Heart right ventricle (tissue), 16 donors: ENCODE measurements at regions not wholly inside any gene's neighbourhood (a gene's known extent, or its start where the extent isn't known, plus 50 kb on each side); places are given as distances from the start of the nearest gene placed in this dataset.

ENCODE experiments used
- ATAC-seq, 8 donors: fragments of 200-7000 bp; cut with Tn5 transposase; one replicate each; pipeline ENCODE4 v1.9.1; 2020; ENCODE audit warnings: mild to moderate bottlenecking in 8 of 8, moderate library complexity in 8 of 8, moderate number of reproducible peaks in 1 of 8
- DNase-seq, 2 donors: peaks; one replicate each; pipeline ENCODE4 v3.0.0-alpha.2; 2020
- H3K27ac ChIP-seq, 10 donors: fragments of 200-600 bp; sonication (generic) in 2 of 10; one replicate each; pipeline versions ENCODE4 v1.5.0 to v1.8.0; 2020 to 2022; ENCODE audit warnings: mild to moderate bottlenecking in 3 of 10
- H3K27me3 ChIP-seq, 7 donors: fragments of 200-600 bp; one replicate each; pipeline ENCODE4 v1.8.0; 2021 to 2022; ENCODE audit warnings: mild to moderate bottlenecking in 2 of 7
- H3K36me3 ChIP-seq, 9 donors: fragments of 200-600 bp; sonication (generic) in 1 of 9; one replicate each; pipeline versions ENCODE4 v1.5.0 to v1.8.0; 2020 to 2022; ENCODE audit warnings: mild to moderate bottlenecking in 2 of 9
- H3K4me1 ChIP-seq, 9 donors: fragments of 200-600 bp; sonication (generic) in 1 of 9; one replicate each; pipeline versions ENCODE4 v1.5.0 to v1.8.0; 2020 to 2022; ENCODE audit warnings: mild to moderate bottlenecking in 4 of 9
- H3K4me3 ChIP-seq, 10 donors: fragments of 200-600 bp; sonication (generic) in 2 of 10; one replicate each; pipeline versions ENCODE4 v1.5.0 to v1.8.0; 2020 to 2022; ENCODE audit warnings: mild to moderate bottlenecking in 7 of 10, moderate library complexity in 2 of 10
- H3K9me3 ChIP-seq, 11 donors: fragments of 200-600 bp in 10 of 11; sonication (generic) in 2 of 11; one replicate each; pipeline versions ENCODE4 v1.5.0 to v1.8.0; 2013 to 2022; ENCODE audit warnings: mild to moderate bottlenecking in 2 of 11, control low read depth in 1 of 11, moderate library complexity in 1 of 11
- WGBS, 2 donors: extraction: QIAGEN DNeasy Blood & Tissue Kit; methylation state at CpG; one replicate each; pipeline ENCODE4 v1.1.7; 2013; ENCODE audit warnings: inconsistent platforms in 1 of 2; 5-methylcytosine and 5-hydroxymethylcytosine counted together
- intact Hi-C, 10 donors: fragments of 100-400 bp; cut with DNase I; formaldehyde crosslinking; loops; one replicate each; pipeline versions ENCODE4 v1.11.1 to v1.14.2; 2022
- TF ChIP-seq, protein P1 (sequence below), 9 donors: fragments of 200-600 bp; sonication (generic) in 2 of 9; IDR thresholded peaks; one replicate each; pipeline versions ENCODE4 v1.5.0 to v1.8.0; 2021 to 2022; ENCODE audit warnings: antibody characterized with exemption in 9 of 9, mild to moderate bottlenecking in 5 of 9, moderate library complexity in 1 of 9
- donor health status: Arrhythmogenic right ventricular cardiomyopathy.
- donor health status: ischemic (EF 13 %, LVEDD 7.1; RV severe dilation, severe dysfunction).
- donor health status: healthy with polysubstance abuse.
- donor health status: DM: no; HTN: yes; CAD: no.
- donor health status: DM: no; HTN: no; CAD: no.
- donor health status: ischemic (EF 25% LVEDD 6.9; RV normal size, moderate dysfunction).
- donor health status: ischemic (EF 25% LVEDD 5.7; RV mildly dilated, moderate dysfunction).
- donor health status: healthy.
- donor health status: DM: yes; HTN: yes; CAD: no.
- donor health status: Ischemic cardiomyopathy.
- donor health status: ischemic (EF 35%, LVEDD 5.7; RV mildly dilated, moderate dysfunction).
- donor health status: nonischemic (EF 11% LVEDD 7.7; RV severe dilation, severe dysfunction).
- donor health status: DM: yes; HTN: yes; CAD: no.
- donor health status: PGD.
- donor health status: ischemic (EF 29% LVEDD 5.4; RV normal size, mild dysfunction).
- donor health status: nonischemic (EF 23%, LVEDD 6.1; RV moderate dilation, normal function).

DNA sequence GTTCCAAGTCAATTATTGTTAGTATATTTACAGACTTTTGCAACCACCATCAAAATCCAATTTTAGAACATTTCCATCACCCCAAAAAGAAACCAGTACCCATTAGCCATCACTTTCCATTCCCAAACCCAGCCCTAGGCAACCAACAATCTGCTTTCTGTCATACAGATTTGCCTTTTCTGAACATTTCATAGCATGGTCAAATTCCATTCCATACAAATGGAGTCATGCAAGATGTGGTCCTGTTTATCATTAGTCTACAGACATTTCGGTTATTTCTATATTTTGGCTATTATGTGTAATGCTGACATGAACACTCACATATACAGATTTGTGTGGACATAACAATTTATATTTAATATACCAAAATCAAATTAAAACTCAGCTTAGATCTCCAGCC is 508.7 kb downstream of the ZNF674 start:
- WGBS, 2 donors, result 75 to 82% methylated on average over 1 of the region's 1 CpG
- peaks cover 0 to 19% (median 0%) of the 10 kb centered on the region in 11 donors for H3K9me3 ChIP-seq

DNA sequence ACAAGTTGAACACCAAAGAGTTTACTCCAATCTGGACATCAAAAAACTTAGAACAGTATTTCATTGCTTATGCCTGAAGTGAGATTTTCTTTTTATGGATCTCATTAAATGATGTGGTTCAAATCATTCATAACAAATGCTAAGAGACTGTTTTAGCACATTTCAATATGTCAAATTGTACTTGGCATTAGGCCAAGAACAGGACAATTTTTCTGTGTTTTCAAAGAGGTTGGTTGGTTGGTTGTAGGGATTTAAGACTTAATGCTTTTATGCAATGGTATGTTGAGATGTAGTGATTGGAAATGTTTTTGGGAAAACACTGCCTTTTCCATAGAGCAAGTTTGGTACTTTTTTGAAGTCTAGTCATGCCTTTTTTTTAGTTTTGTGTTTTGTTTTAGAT is 510.4 kb downstream of the ZNF674 start:
- Histone ChIP-seq H3K27ac (no peak overlapping the region), H3K36me3 (no peaks in the 10 kb centered on the region), H3K4me3 (no peak overlapping the region), H3K4me1 (no peaks in the 10 kb centered on the region), H3K27me3 (peaks cover 0 to 33% (median 0%) of the 10 kb centered on the region in 7 donors), H3K9me3 (peaks cover 0 to 2% (median 0%) of the 10 kb centered on the region in 11 donors)
- intact Hi-C loops, result loop anchor here in 1 of 10 donors (5.0 kb wide), 1 partner anchor 53 kb away; no protein-coding TSS in a partner anchor
- ATAC-seq (no peak), DNase-seq (no peak)
- TF ChIP-seq, protein P1, sequence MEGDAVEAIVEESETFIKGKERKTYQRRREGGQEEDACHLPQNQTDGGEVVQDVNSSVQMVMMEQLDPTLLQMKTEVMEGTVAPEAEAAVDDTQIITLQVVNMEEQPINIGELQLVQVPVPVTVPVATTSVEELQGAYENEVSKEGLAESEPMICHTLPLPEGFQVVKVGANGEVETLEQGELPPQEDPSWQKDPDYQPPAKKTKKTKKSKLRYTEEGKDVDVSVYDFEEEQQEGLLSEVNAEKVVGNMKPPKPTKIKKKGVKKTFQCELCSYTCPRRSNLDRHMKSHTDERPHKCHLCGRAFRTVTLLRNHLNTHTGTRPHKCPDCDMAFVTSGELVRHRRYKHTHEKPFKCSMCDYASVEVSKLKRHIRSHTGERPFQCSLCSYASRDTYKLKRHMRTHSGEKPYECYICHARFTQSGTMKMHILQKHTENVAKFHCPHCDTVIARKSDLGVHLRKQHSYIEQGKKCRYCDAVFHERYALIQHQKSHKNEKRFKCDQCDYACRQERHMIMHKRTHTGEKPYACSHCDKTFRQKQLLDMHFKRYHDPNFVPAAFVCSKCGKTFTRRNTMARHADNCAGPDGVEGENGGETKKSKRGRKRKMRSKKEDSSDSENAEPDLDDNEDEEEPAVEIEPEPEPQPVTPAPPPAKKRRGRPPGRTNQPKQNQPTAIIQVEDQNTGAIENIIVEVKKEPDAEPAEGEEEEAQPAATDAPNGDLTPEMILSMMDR (IDR thresholded peaks at IDR 0.05), result no peak

More for the DNA sequence above, 508.7 kb downstream of the ZNF674 start:
- no peaks in the 10 kb centered on the region for H3K36me3 ChIP-seq
- intact Hi-C loops, result no loop called here
- H3K4me3 ChIP-seq, result no peak overlapping the region
- H3K4me1 ChIP-seq, result no peaks in the 10 kb centered on the region
- no peak for ATAC-seq
- TF ChIP-seq, protein P1 (IDR thresholded peaks at IDR 0.05), result no peak
- H3K27me3 ChIP-seq, result peaks cover 0 to 23% (median 0%) of the 10 kb centered on the region in 7 donors
- H3K27ac ChIP-seq, result no peak overlapping the region
- no peak for DNase-seq

DNA sequence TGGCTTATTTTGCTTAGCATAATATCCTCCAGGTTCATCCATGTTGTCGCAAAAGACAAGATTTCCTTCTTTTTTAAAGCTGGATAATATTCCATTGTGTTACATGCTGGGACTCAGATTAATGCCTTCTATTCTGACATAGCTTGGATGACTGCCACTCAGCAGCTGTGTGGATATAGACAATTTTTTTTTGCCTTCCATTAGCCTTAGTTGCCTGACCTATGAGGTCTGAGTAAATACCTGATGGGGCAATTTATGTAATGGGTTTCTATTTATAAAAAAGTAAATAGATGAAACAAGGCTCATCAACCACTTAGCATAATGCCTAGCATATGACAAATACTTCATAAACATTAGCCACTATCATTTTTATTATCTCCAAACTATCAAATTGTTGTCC is 515.4 kb downstream of the ZNF674 start:
- Histone ChIP-seq H3K4me3 (no peak overlapping the region), H3K4me1 (no peaks in the 10 kb centered on the region), H3K9me3 (peaks cover 0 to 5% (median 0%) of the 10 kb centered on the region in 11 donors), H3K27me3 (peaks cover 0 to 23% (median 0%) of the 10 kb centered on the region in 7 donors), H3K27ac (no peak overlapping the region), H3K36me3 (no peaks in the 10 kb centered on the region)
- DNase-seq (no peak), ATAC-seq (no peak)
- WGBS, 2 donors, result 87 to 94% methylated on average over 1 of the region's 1 CpG
- intact Hi-C loops, result loop anchor here in 1 of 10 donors (5.0 kb wide), 1 partner anchor 47 kb away; no protein-coding TSS in a partner anchor
- TF ChIP-seq, protein P1 (IDR thresholded peaks at IDR 0.05), result no peak

DNA sequence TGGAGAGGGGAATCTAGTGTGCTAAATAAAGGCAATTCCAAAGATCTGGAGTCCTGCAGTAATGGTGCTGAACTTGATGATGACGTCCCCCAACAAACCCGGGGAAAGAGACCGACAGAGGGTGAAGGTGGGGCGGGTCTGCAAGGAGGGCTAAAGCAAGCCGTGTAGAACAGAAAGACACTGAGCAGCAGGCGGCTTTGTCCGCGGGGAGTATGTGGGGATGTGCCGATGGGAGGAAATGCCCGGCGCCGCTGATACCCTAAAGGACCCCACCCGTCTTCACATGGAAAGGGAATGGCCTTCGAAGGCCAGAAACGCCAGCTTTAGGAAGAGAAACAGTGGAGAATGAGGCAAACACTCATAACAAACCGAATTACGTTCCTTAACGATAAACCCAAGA is 528.9 kb downstream of the ZNF674 start:
- no peaks in the 10 kb centered on the region for H3K9me3 ChIP-seq
- H3K27ac ChIP-seq, result no peak overlapping the region
- no peak for ATAC-seq
- peaks cover 0 to 79% (median 0%) of the 10 kb centered on the region in 7 donors for H3K27me3 ChIP-seq
- no peak for DNase-seq
- no peak overlapping the region for H3K4me3 ChIP-seq
- H3K4me1 ChIP-seq, result no peaks in the 10 kb centered on the region
- intact Hi-C loops, result no loop called here
- H3K36me3 ChIP-seq, result no peaks in the 10 kb centered on the region
- WGBS, 2 donors, result 87 to 90% methylated on average over 16 to 18 of the region's 18 CpGs
- TF ChIP-seq, protein P1 (IDR thresholded peaks at IDR 0.05), result no peak
